ENCODE measurements at regions not wholly inside any gene's neighbourhood (a gene's known extent, or its start where the extent isn't known, plus 50 kb on each side); places are given as distances from the start of the nearest gene placed in this dataset.

GRCh38 chr9:108759399-108759798, 96.4 kb downstream of the ACTL7B start:
- H3K27me3 ChIP-seq: no peaks in the 10 kb centered on the region
- WGBS, 4 donors: 76 to 86% (median 81%) methylated on average over 3 of the region's 3 CpGs
- H3K9me3 ChIP-seq (replicated peaks in 1 of 3): no peaks in the 10 kb centered on the region
- no peak overlapping the region for H3K4me3 ChIP-seq
- H3K4me1 ChIP-seq (replicated peaks in 1 of 2): no peaks in the 10 kb centered on the region
- H3K36me3 ChIP-seq (replicated peaks in 1 of 2): no peaks in the 10 kb centered on the region
- TF ChIP-seq POLR2A (IDR thresholded peaks at IDR 0.05): no peak
- TF ChIP-seq, protein P1, sequence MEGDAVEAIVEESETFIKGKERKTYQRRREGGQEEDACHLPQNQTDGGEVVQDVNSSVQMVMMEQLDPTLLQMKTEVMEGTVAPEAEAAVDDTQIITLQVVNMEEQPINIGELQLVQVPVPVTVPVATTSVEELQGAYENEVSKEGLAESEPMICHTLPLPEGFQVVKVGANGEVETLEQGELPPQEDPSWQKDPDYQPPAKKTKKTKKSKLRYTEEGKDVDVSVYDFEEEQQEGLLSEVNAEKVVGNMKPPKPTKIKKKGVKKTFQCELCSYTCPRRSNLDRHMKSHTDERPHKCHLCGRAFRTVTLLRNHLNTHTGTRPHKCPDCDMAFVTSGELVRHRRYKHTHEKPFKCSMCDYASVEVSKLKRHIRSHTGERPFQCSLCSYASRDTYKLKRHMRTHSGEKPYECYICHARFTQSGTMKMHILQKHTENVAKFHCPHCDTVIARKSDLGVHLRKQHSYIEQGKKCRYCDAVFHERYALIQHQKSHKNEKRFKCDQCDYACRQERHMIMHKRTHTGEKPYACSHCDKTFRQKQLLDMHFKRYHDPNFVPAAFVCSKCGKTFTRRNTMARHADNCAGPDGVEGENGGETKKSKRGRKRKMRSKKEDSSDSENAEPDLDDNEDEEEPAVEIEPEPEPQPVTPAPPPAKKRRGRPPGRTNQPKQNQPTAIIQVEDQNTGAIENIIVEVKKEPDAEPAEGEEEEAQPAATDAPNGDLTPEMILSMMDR (IDR thresholded peaks at IDR 0.05): no peak
- intact Hi-C loops (cut with DNase I): no loop called here
- DNase-seq: no peak
- no peak overlapping the region for H3K27ac ChIP-seq

GRCh38 chr9:108756746-108757490, 98.9 kb downstream of the ACTL7B start:
- no peak for DNase-seq
- intact Hi-C loops (cut with DNase I): no loop called here
- TF ChIP-seq POLR2A (IDR thresholded peaks at IDR 0.05): no peak
- TF ChIP-seq, protein P1 (IDR thresholded peaks at IDR 0.05): no peak
- whole genome bisulfite sequencing, 4 donors: 47 to 66% (median 57%) methylated on average over 3 of the region's 3 CpGs
- H3K27ac ChIP-seq: no peak overlapping the region
- H3K9me3 ChIP-seq (replicated peaks in 1 of 3): no peaks in the 10 kb centered on the region
- no peak overlapping the region for H3K4me3 ChIP-seq
- no peaks in the 10 kb centered on the region for H3K36me3 ChIP-seq (replicated peaks in 1 of 2)
- no peaks in the 10 kb centered on the region for H3K4me1 ChIP-seq (replicated peaks in 1 of 2)
- no peaks in the 10 kb centered on the region for H3K27me3 ChIP-seq

- WGBS, 4 donors: 83 to 94% (median 90%) methylated on average over 3 of the region's 3 CpGs
- no peak for TF ChIP-seq POLR2A (IDR thresholded peaks at IDR 0.05)
- TF ChIP-seq, protein P1 (IDR thresholded peaks at IDR 0.05): no peak
- H3K9me3 ChIP-seq (replicated peaks in 1 of 3): no peaks in the 10 kb centered on the region
- intact Hi-C loops (cut with DNase I): no loop called here
- H3K4me1 ChIP-seq (replicated peaks in 1 of 2): no peaks in the 10 kb centered on the region
- no peak overlapping the region for H3K4me3 ChIP-seq
- no peak for DNase-seq
- H3K27me3 ChIP-seq: no peaks in the 10 kb centered on the region
- H3K27ac ChIP-seq: no peak overlapping the region
- no peaks in the 10 kb centered on the region for H3K36me3 ChIP-seq (replicated peaks in 1 of 2)
Measured at GRCh38 chr9:108755979-108756378, 99.8 kb downstream of the ACTL7B start.

- Histone ChIP-seq H3K27ac (no peak overlapping the region), H3K27me3 (no peaks in the 10 kb centered on the region), H3K4me1 (replicated peaks in 1 of 2) (no peaks in the 10 kb centered on the region), H3K9me3 (replicated peaks in 1 of 3) (no peaks in the 10 kb centered on the region), H3K4me3 (no peak overlapping the region), H3K36me3 (replicated peaks in 1 of 2) (no peaks in the 10 kb centered on the region)
- TF ChIP-seq POLR2A (IDR thresholded peaks at IDR 0.05): no peak
- TF ChIP-seq, protein P1 (IDR thresholded peaks at IDR 0.05): no peak
- no peak for DNase-seq
- intact Hi-C loops (cut with DNase I): no loop called here
Measured at GRCh38 chr9:108751369-108751768, 104.4 kb downstream of the ACTL7B start.

Data from adrenal gland (tissue), 9 donors.